ENCODE measurements at regions not wholly inside any gene's neighbourhood (a gene's known extent, or its start where the extent isn't known, plus 50 kb on each side); places are given as distances from the start of the nearest gene placed in this dataset.

GRCh38 chr2:16112251-16112971, 172.1 kb downstream of the MYCN start:
- H3K4me1 ChIP-seq (ENCODE audit: insufficient read depth, poor library complexity, severe bottlenecking), result no peaks in the 10 kb centered on the region
- H3K36me3 ChIP-seq (ENCODE audit: low read depth), result no peaks in the 10 kb centered on the region
- H3K4me3 ChIP-seq (ENCODE audit: severe bottlenecking), result no peak overlapping the region
- no peaks in the 10 kb centered on the region for H3K27me3 ChIP-seq (ENCODE audit: insufficient read depth, poor library complexity, severe bottlenecking)
- DNase-seq (ENCODE audit: low spot score) (no peak), ATAC-seq (ENCODE audit: low read depth) (no peak)
- H3K27ac ChIP-seq (ENCODE audit: poor library complexity, severe bottlenecking), result no peak overlapping the region
- H3K9me3 ChIP-seq (ENCODE audit: severe bottlenecking), result no peaks in the 10 kb centered on the region
- no peak for TF ChIP-seq CTCF (IDR thresholded peaks at IDR 0.05; ENCODE audit: poor library complexity, severe bottlenecking)

GRCh38 chr2:16111838-16112210, 171.5 kb downstream of the MYCN start:
- TF ChIP-seq CTCF (IDR thresholded peaks at IDR 0.05; ENCODE audit: poor library complexity, severe bottlenecking), result no peak

DNA sequence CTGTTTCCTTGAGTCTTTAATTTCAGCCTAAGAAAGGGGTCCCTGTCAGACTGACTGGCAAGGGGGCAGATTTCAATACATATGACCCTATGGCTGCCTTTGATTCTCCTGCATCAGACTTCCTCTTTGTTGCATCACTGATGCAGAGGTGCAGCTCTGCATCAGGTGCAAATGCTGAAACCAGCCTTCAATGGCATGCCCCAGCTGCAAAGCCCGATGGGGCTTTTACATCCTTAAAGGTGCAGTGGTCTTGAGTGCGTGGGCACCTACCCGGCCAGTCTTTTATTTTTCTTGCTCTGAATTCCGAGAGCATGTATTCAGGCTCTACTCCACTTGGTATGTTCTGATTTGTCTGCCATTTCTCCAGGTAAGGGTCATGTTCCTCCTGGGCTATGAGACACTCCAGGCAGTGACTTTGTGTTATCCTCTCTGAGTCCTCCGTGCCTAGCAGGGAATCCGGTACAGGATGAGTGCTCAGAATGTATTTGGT, 169.5 kb downstream of the MYCN start:
- no peak for TF ChIP-seq CTCF (IDR thresholded peaks at IDR 0.05; ENCODE audit: poor library complexity, severe bottlenecking)
- no peaks in the 10 kb centered on the region for H3K9me3 ChIP-seq (ENCODE audit: severe bottlenecking)
- H3K36me3 ChIP-seq (ENCODE audit: low read depth), result no peaks in the 10 kb centered on the region
- no peak for ATAC-seq (ENCODE audit: low read depth)
- H3K27me3 ChIP-seq (ENCODE audit: insufficient read depth, poor library complexity, severe bottlenecking), result peaks cover 4% of the 10 kb centered on the region
- DNase-seq (ENCODE audit: low spot score), result no peak
- no peak overlapping the region for H3K4me3 ChIP-seq (ENCODE audit: severe bottlenecking)
- H3K27ac ChIP-seq (ENCODE audit: poor library complexity, severe bottlenecking), result no peak overlapping the region
- H3K4me1 ChIP-seq (ENCODE audit: insufficient read depth, poor library complexity, severe bottlenecking), result no peaks in the 10 kb centered on the region

More at GRCh38 chr2:16111838-16112210, 171.5 kb downstream of the MYCN start:
- Histone ChIP-seq H3K4me3 (ENCODE audit: severe bottlenecking) (no peak overlapping the region), H3K36me3 (ENCODE audit: low read depth) (no peaks in the 10 kb centered on the region), H3K27ac (ENCODE audit: poor library complexity, severe bottlenecking) (no peak overlapping the region), H3K27me3 (ENCODE audit: insufficient read depth, poor library complexity, severe bottlenecking) (no peaks in the 10 kb centered on the region), H3K9me3 (ENCODE audit: severe bottlenecking) (no peaks in the 10 kb centered on the region), H3K4me1 (ENCODE audit: insufficient read depth, poor library complexity, severe bottlenecking) (no peaks in the 10 kb centered on the region)
- ATAC-seq (ENCODE audit: low read depth), result no peak
- DNase-seq (ENCODE audit: low spot score), result no peak

DNA sequence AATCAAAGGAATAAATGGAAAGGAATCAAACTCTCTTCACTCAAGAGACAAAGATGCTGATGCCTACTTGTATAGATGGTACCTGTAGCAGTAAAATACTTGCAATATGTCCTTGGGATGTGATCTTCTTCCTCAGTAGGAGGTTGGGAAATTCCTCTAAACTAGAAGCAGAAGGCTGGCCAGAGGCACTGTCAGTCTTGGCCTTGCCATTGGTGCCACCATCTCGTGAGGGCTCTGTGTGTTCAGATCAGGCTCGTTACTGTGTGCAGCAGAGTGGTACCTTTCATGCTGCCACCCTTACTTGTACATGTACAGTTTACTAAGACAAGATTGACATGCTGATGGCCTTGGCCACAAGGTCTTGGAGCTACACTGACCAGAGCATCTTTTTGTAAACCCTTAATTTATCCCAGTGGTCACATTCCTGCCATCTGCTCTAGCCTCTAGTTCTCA, 169.0 kb downstream of the MYCN start:
- H3K36me3 ChIP-seq (ENCODE audit: low read depth), result no peaks in the 10 kb centered on the region
- no peak overlapping the region for H3K4me3 ChIP-seq (ENCODE audit: severe bottlenecking)
- DNase-seq (ENCODE audit: low spot score), result no peak
- H3K27ac ChIP-seq (ENCODE audit: poor library complexity, severe bottlenecking), result no peak overlapping the region
- no peak for ATAC-seq (ENCODE audit: low read depth)
- peaks cover 4% of the 10 kb centered on the region for H3K27me3 ChIP-seq (ENCODE audit: insufficient read depth, poor library complexity, severe bottlenecking)
- H3K9me3 ChIP-seq (ENCODE audit: severe bottlenecking), result no peaks in the 10 kb centered on the region
- H3K4me1 ChIP-seq (ENCODE audit: insufficient read depth, poor library complexity, severe bottlenecking), result no peaks in the 10 kb centered on the region
- TF ChIP-seq CTCF (IDR thresholded peaks at IDR 0.05; ENCODE audit: poor library complexity, severe bottlenecking), result no peak

DNA sequence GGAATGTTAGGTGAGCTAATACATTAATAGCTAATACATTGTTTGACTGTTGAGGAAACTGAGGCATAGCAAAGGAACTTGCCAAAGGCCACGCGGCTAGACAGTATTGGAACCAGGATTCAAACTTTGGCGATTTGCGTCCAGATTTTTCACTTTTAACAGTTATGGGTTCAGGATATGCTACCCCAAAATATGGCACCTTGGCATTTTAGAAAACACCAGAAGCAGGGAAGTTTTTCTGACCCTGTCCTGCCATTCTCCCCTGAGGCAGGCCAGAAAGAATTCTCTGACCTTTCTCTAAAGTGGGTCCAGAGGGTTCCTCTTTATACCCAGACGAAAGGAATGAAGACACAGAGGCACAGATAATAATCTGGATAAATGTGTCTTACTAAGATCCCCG, 166.9 kb downstream of the MYCN start:
- no peak for TF ChIP-seq CTCF (IDR thresholded peaks at IDR 0.05; ENCODE audit: poor library complexity, severe bottlenecking)
- Histone ChIP-seq H3K4me1 (ENCODE audit: insufficient read depth, poor library complexity, severe bottlenecking) (no peaks in the 10 kb centered on the region), H3K9me3 (ENCODE audit: severe bottlenecking) (no peaks in the 10 kb centered on the region), H3K4me3 (ENCODE audit: severe bottlenecking) (no peak overlapping the region), H3K36me3 (ENCODE audit: low read depth) (no peaks in the 10 kb centered on the region), H3K27ac (ENCODE audit: poor library complexity, severe bottlenecking) (no peak overlapping the region), H3K27me3 (ENCODE audit: insufficient read depth, poor library complexity, severe bottlenecking) (peaks cover 4% of the 10 kb centered on the region)
- DNase-seq (ENCODE audit: low spot score), result no peak
- ATAC-seq (ENCODE audit: low read depth), result no peak

All from RWPE2 (cell line).